ENCODE measurements at regions not wholly inside any gene's neighbourhood (a gene's known extent, or its start where the extent isn't known, plus 50 kb on each side); places are given as distances from the start of the nearest gene placed in this dataset. TPM values are rescaled to one million over a fixed set of nuclear protein-coding genes. Genes with fewer than 3 reads are reported as not detected.

DNA sequence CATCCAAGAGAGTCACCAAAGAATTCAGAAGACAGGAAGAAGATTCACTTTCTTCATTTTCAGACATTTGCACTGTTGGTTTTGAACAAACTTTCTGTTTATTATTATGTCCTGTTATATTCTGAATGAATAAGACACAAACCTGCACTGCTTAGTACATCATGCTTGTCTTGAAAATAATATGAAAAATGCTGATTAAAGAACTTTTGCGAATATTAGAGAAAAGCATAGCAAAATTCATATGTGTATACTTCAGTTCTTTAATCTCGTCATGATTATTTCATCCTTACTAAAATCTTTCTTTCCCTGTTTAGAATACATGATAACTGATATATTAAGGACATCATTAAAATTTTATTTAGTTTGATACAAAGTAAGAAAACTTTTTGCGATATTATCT is 504.1 kb downstream of the POM121L12 start:
- Histone ChIP-seq H2BK120ac (ENCODE audit: low read depth, low read length) (no peak overlapping the region), H2BK15ac (ENCODE audit: low read length) (no peak overlapping the region), H3K27me3 (ENCODE audit: control insufficient read depth in 3 of 3, insufficient read depth in 3 of 3, low read depth in 1 of 3, low read length in 3 of 3) (no peaks in the 10 kb centered on the region), H3K9me3 (replicated peaks in 1 of 2; ENCODE audit: control insufficient read depth in 2 of 2, insufficient read depth in 1 of 2, low read depth in 1 of 2, low read length in 2 of 2) (no peaks in the 10 kb centered on the region), H3K18ac (ENCODE audit: low read length) (no peak overlapping the region), H3K79me1 (ENCODE audit: low read depth, low read length) (no peaks in the 10 kb centered on the region), H4K91ac (ENCODE audit: low read depth, low read length, poor library complexity) (no peak overlapping the region), H3K23ac (ENCODE audit: low read depth, low read length, poor library complexity) (no peak overlapping the region), H3K36me3 (replicated peaks in 1 of 2; ENCODE audit: control insufficient read depth in 2 of 2, insufficient read depth in 2 of 2, low read length in 2 of 2) (no peaks in the 10 kb centered on the region), H3K4ac (ENCODE audit: low read length) (no peak overlapping the region), H3K14ac (ENCODE audit: low read length) (no peak overlapping the region), H3K27ac (replicated peaks; ENCODE audit: low read length) (no peak overlapping the region), H2BK5ac (ENCODE audit: low read length) (no peak overlapping the region), H2AFZ (ENCODE audit: low read length) (no peak overlapping the region), H3K4me3 (ENCODE audit: low read length in 2 of 2) (no peak overlapping the region), H3K4me1 (ENCODE audit: control insufficient read depth in 2 of 2, insufficient read depth in 1 of 2, low read depth in 1 of 2, low read length in 2 of 2) (no peaks in the 10 kb centered on the region), H2BK12ac (ENCODE audit: low read length) (no peak overlapping the region), H2AK5ac (ENCODE audit: low read depth, low read length) (no peak overlapping the region), H3K4me2 (ENCODE audit: insufficient read depth, low read length, poor library complexity, severe bottlenecking) (no peak overlapping the region), H4K8ac (ENCODE audit: low read depth, low read length) (no peak overlapping the region), H3K9ac (ENCODE audit: low read depth, low read length, poor library complexity) (no peak overlapping the region)
- no peak for DNase-seq (ENCODE audit: low spot score)
- WGBS, 2 donors (ENCODE audit: extremely low coverage in 2 of 2, insufficient read length in 2 of 2, insufficient replicate concordance in 1 of 2) = no CpG with 5 or more reads among the region's 3 CpGs

DNA sequence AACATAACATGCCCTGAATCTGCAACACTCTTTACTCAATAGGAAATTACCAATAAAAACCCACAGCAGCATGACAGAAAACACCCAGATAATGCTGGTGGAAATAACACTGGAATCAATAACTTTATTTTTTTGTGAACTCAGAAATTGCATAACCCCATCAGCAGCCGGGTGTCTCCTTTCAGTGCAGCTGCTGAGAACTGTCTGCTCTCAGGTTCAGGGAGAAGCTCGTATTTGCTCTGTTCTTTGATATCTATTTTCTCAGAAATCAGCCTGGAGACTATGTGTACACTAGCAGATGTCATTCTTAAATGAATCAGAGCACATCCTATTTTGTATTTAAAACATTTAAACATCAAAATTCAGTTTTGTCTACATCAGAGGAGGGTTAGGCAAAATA is 506.0 kb downstream of the POM121L12 start:
- Histone ChIP-seq H3K79me1 (ENCODE audit: low read depth, low read length) (no peaks in the 10 kb centered on the region), H2BK120ac (ENCODE audit: low read depth, low read length) (no peak overlapping the region), H3K27me3 (ENCODE audit: control insufficient read depth in 3 of 3, insufficient read depth in 3 of 3, low read depth in 1 of 3, low read length in 3 of 3) (no peaks in the 10 kb centered on the region), H2BK12ac (ENCODE audit: low read length) (no peak overlapping the region), H3K4me2 (ENCODE audit: insufficient read depth, low read length, poor library complexity, severe bottlenecking) (no peak overlapping the region), H3K4ac (ENCODE audit: low read length) (no peak overlapping the region), H3K9ac (ENCODE audit: low read depth, low read length, poor library complexity) (no peak overlapping the region), H2BK5ac (ENCODE audit: low read length) (no peak overlapping the region), H2AFZ (ENCODE audit: low read length) (no peak overlapping the region), H4K8ac (ENCODE audit: low read depth, low read length) (no peak overlapping the region), H3K27ac (replicated peaks; ENCODE audit: low read length) (no peak overlapping the region), H3K4me1 (ENCODE audit: control insufficient read depth in 2 of 2, insufficient read depth in 1 of 2, low read depth in 1 of 2, low read length in 2 of 2) (no peaks in the 10 kb centered on the region), H4K91ac (ENCODE audit: low read depth, low read length, poor library complexity) (no peak overlapping the region), H3K9me3 (replicated peaks in 1 of 2; ENCODE audit: control insufficient read depth in 2 of 2, insufficient read depth in 1 of 2, low read depth in 1 of 2, low read length in 2 of 2) (no peaks in the 10 kb centered on the region), H3K18ac (ENCODE audit: low read length) (no peak overlapping the region), H3K23ac (ENCODE audit: low read depth, low read length, poor library complexity) (no peak overlapping the region), H3K14ac (ENCODE audit: low read length) (no peak overlapping the region), H2AK5ac (ENCODE audit: low read depth, low read length) (no peak overlapping the region), H2BK15ac (ENCODE audit: low read length) (no peak overlapping the region), H3K4me3 (ENCODE audit: low read length in 2 of 2) (no peak overlapping the region), H3K36me3 (replicated peaks in 1 of 2; ENCODE audit: control insufficient read depth in 2 of 2, insufficient read depth in 2 of 2, low read length in 2 of 2) (no peaks in the 10 kb centered on the region)
- DNase-seq (ENCODE audit: low spot score) = no peak
- WGBS, 2 donors (ENCODE audit: extremely low coverage in 2 of 2, insufficient read length in 2 of 2, insufficient replicate concordance in 1 of 2) = no CpG with 5 or more reads among the region's 2 CpGs

DNA sequence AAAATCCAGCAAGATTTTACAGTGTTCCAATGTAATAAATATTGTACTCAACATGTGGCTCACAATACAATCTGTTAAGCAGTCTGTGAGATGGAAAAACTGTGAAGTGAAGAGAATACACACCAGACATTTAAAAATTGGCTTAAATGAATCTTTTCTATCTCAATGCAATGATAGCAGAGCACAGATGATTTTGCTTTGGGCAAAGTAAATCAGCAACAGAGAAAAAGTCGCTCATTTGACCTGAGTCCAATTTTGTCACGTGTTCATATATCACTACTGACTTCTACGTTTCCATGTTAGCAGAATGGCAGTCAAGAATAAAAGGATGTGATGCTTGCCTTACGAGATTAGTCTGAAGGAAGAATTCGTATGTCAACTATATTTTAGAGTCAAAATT is 506.7 kb downstream of the POM121L12 start:
- Histone ChIP-seq H2BK5ac (ENCODE audit: low read length) (no peak overlapping the region), H3K9me3 (replicated peaks in 1 of 2; ENCODE audit: control insufficient read depth in 2 of 2, insufficient read depth in 1 of 2, low read depth in 1 of 2, low read length in 2 of 2) (no peaks in the 10 kb centered on the region), H3K23ac (ENCODE audit: low read depth, low read length, poor library complexity) (no peak overlapping the region), H4K91ac (ENCODE audit: low read depth, low read length, poor library complexity) (no peak overlapping the region), H3K4ac (ENCODE audit: low read length) (no peak overlapping the region), H3K4me1 (ENCODE audit: control insufficient read depth in 2 of 2, insufficient read depth in 1 of 2, low read depth in 1 of 2, low read length in 2 of 2) (no peaks in the 10 kb centered on the region), H3K14ac (ENCODE audit: low read length) (no peak overlapping the region), H4K8ac (ENCODE audit: low read depth, low read length) (no peak overlapping the region), H2AFZ (ENCODE audit: low read length) (no peak overlapping the region), H3K79me1 (ENCODE audit: low read depth, low read length) (no peaks in the 10 kb centered on the region), H3K27me3 (ENCODE audit: control insufficient read depth in 3 of 3, insufficient read depth in 3 of 3, low read depth in 1 of 3, low read length in 3 of 3) (no peaks in the 10 kb centered on the region), H3K18ac (ENCODE audit: low read length) (no peak overlapping the region), H3K4me3 (ENCODE audit: low read length in 2 of 2) (no peak overlapping the region), H3K4me2 (ENCODE audit: insufficient read depth, low read length, poor library complexity, severe bottlenecking) (no peak overlapping the region), H2BK120ac (ENCODE audit: low read depth, low read length) (no peak overlapping the region), H3K36me3 (replicated peaks in 1 of 2; ENCODE audit: control insufficient read depth in 2 of 2, insufficient read depth in 2 of 2, low read length in 2 of 2) (no peaks in the 10 kb centered on the region), H3K27ac (replicated peaks; ENCODE audit: low read length) (no peak overlapping the region), H3K9ac (ENCODE audit: low read depth, low read length, poor library complexity) (no peak overlapping the region), H2BK12ac (ENCODE audit: low read length) (no peak overlapping the region), H2AK5ac (ENCODE audit: low read depth, low read length) (no peak overlapping the region), H2BK15ac (ENCODE audit: low read length) (no peak overlapping the region)
- DNase-seq (ENCODE audit: low spot score) = no peak
- WGBS, 2 donors (ENCODE audit: extremely low coverage in 2 of 2, insufficient read length in 2 of 2, insufficient replicate concordance in 1 of 2) = no CpG with 5 or more reads among the region's 5 CpGs

Small RNAs in the stretch of these regions (small RNA-seq; reads per million reads assigned to genes)
- gene RN7SKP218 (ENCODE audit: insufficient read depth) (not detected), gene RNU1-14P (ENCODE audit: insufficient read depth) (not detected)

Measured in neuronal stem cell (in vitro differentiated cells).